Tibial nerve (tissue), 4 donors: ENCODE measurements at regions not wholly inside any gene's neighbourhood (a gene's known extent, or its start where the extent isn't known, plus 50 kb on each side); places are given as distances from the start of the nearest gene placed in this dataset.

ENCODE experiments used
- EP300 ChIP-seq, 2 donors: sonication (generic); formaldehyde crosslinking; IDR thresholded peaks; one replicate each; pipeline ENCODE4 v1.6.1; 2017; ENCODE audit warnings: antibody characterized with exemption in 2 of 2, mild to moderate bottlenecking in 1 of 2
- POLR2A ChIP-seq, 2 donors: fragments of 450-650 bp; IDR thresholded peaks; one replicate each; pipeline ENCODE4 v1.6.1; 2017; ENCODE audit warnings: antibody characterized with exemption in 2 of 2, mild to moderate bottlenecking in 2 of 2, moderate library complexity in 2 of 2
- TF ChIP-seq, protein P1 (sequence below), 5 experiments: fragments of 200-600 bp in 3 of 5; fragments of 450-650 bp in 2 of 5; sonication (generic) in 3 of 5; IDR thresholded peaks; one replicate each; pipeline ENCODE4 v1.5.1; 2016 to 2019; ENCODE audit warnings: antibody characterized with exemption in 5 of 5, mild to moderate bottlenecking in 3 of 5, moderate library complexity in 2 of 5

DNA sequence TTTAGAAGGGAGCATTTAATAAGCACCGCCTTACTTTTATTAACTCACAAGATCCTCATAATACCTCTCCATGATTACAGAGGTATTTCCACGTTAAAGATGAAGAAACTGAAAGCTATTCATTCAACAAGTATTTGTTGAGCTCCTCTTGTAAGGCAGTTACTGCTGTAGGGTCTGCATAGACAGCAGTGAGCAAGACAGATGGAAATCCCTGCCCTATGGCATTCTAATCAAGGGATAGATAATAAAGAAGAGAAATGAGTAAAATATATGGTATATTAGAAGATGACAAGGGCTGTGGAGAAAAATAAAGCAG is 77.8 kb upstream of the CTNNBL1 start:
- TF ChIP-seq, protein P1, sequence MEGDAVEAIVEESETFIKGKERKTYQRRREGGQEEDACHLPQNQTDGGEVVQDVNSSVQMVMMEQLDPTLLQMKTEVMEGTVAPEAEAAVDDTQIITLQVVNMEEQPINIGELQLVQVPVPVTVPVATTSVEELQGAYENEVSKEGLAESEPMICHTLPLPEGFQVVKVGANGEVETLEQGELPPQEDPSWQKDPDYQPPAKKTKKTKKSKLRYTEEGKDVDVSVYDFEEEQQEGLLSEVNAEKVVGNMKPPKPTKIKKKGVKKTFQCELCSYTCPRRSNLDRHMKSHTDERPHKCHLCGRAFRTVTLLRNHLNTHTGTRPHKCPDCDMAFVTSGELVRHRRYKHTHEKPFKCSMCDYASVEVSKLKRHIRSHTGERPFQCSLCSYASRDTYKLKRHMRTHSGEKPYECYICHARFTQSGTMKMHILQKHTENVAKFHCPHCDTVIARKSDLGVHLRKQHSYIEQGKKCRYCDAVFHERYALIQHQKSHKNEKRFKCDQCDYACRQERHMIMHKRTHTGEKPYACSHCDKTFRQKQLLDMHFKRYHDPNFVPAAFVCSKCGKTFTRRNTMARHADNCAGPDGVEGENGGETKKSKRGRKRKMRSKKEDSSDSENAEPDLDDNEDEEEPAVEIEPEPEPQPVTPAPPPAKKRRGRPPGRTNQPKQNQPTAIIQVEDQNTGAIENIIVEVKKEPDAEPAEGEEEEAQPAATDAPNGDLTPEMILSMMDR (IDR thresholded peaks at IDR 0.05) = peak in 1 of 5 experiments; percentile 0
- TF ChIP-seq EP300 (IDR thresholded peaks at IDR 0.05) (no peak), POLR2A (IDR thresholded peaks at IDR 0.05) (no peak)
